ENCODE measurements at regions not wholly inside any gene's neighbourhood (a gene's known extent, or its start where the extent isn't known, plus 50 kb on each side); places are given as distances from the start of the nearest gene placed in this dataset.

- H3K4me2 ChIP-seq (ENCODE audit: insufficient read depth in 1 of 2, low read depth in 2 of 2, low read length in 2 of 2) = peak overlapping the region; percentile 1 to 31; a peak in 2 of 4 replicates
- no peak overlapping the region for H4K91ac ChIP-seq (replicated peaks; ENCODE audit: insufficient read length, low read length)
- H3K27ac ChIP-seq (ENCODE audit: low read depth, low read length) = peak overlapping the region; percentile 76; the same call in 1 of the 2 replicates
- H2BK20ac ChIP-seq (ENCODE audit: low read length) = no peak overlapping the region
- H3K4ac ChIP-seq (replicated peaks; ENCODE audit: insufficient read length, low read depth, low read length) = no peak overlapping the region
- H3K9me3 ChIP-seq (ENCODE audit: insufficient read depth in 2 of 2, low read depth in 1 of 2, low read length in 1 of 2) = no peaks in the 10 kb centered on the region
- H3K9ac ChIP-seq (replicated peaks in 1 of 4; ENCODE audit: extremely low read depth in 1 of 4, low read depth in 3 of 4, low read length in 3 of 4) = no peak overlapping the region
- H2BK15ac ChIP-seq (ENCODE audit: low read length) = no peak overlapping the region
- peak; percentile 74 for FAIRE-seq
- no peak overlapping the region for H3K23ac ChIP-seq (ENCODE audit: insufficient read length)
- peak overlapping the region; percentile 35; the same call in 1 of the 2 replicates for H2BK12ac ChIP-seq (ENCODE audit: low read depth, low read length)
- H3K18ac ChIP-seq (ENCODE audit: extremely low read depth, low read length) = no peak overlapping the region; the same call in 1 of the 2 replicates
- ChIA-PET POLR2A (ENCODE audit: partially characterized antibody) (no interaction called here), CTCF (ENCODE audit: partially characterized antibody) (no interaction called here)
- no peaks in the 10 kb centered on the region for H4K20me1 ChIP-seq (replicated peaks in 1 of 2; ENCODE audit: control insufficient read depth in 1 of 2, insufficient read depth in 2 of 2, low read length in 2 of 2)
- H2BK120ac ChIP-seq (replicated peaks; ENCODE audit: low read depth, low read length) = peak overlapping the region; percentile 73
- peak overlapping the region; percentile 89 for H4K5ac ChIP-seq (ENCODE audit: insufficient read length, low read depth, low read length)
- H3K14ac ChIP-seq (ENCODE audit: insufficient read length) = no peak overlapping the region
- no peak overlapping the region for H2AFZ ChIP-seq (ENCODE audit: low read length)
- H3K4me1 ChIP-seq (replicated peaks in 1 of 4; ENCODE audit: control insufficient read depth in 3 of 4, insufficient read depth in 4 of 4, low read length in 3 of 4) = peaks cover 0 to 12% (median 7%) of the 10 kb centered on the region in 4 experiments; a peak in 5 of 7 replicates
- no peaks in the 10 kb centered on the region; a peak in 1 of 8 replicates for H3K36me3 ChIP-seq (ENCODE audit: control insufficient read depth in 2 of 4, insufficient read depth in 4 of 4, low read length in 3 of 4)
- H3K79me2 ChIP-seq (ENCODE audit: control insufficient read depth in 1 of 2, insufficient read depth in 2 of 2, low read length in 2 of 2) = no peaks in the 10 kb centered on the region
- no peak overlapping the region for H2BK5ac ChIP-seq (ENCODE audit: low read depth, low read length)
- H3K79me1 ChIP-seq (ENCODE audit: low read depth, low read length) = no peaks in the 10 kb centered on the region
- peak in 1 of 2 experiments; percentile 15 for DNase-seq (ENCODE audit: low read depth in 1 of 2, low spot score in 2 of 2)
- H3K23me2 ChIP-seq (ENCODE audit: low read depth, low read length) = no peaks in the 10 kb centered on the region
- H3K56ac ChIP-seq (replicated peaks; ENCODE audit: insufficient read length, low read depth, low read length) = no peak overlapping the region
- peak overlapping the region in 1 of 4 experiments; percentile 15; a peak in 1 of 8 replicates for H3K4me3 ChIP-seq (ENCODE audit: extremely low read depth in 1 of 4, insufficient read depth in 2 of 4, low read depth in 3 of 4, low read length in 4 of 4)
- no peaks in the 10 kb centered on the region for H3K27me3 ChIP-seq (replicated peaks in 1 of 4; ENCODE audit: control insufficient read depth in 3 of 4, extremely low read depth in 1 of 4, insufficient read depth in 3 of 4, low read length in 3 of 4)
- H2AK5ac ChIP-seq (ENCODE audit: low read depth, low read length) = no peak overlapping the region
- no peak overlapping the region for H4K8ac ChIP-seq (ENCODE audit: extremely low read depth, insufficient read depth, low read length)
- TF ChIP-seq CREB1 (IDR thresholded peaks at IDR 0.05) = no peak
- no peak for TF ChIP-seq GABPA (IDR thresholded peaks at IDR 0.05; ENCODE audit: borderline replicate concordance, insufficient read depth, low read length)
- no peak for TF ChIP-seq BCL11A (IDR thresholded peaks at IDR 0.05; ENCODE audit: low read depth in 2 of 2, low read length in 2 of 2)
- TF ChIP-seq RXRA (IDR thresholded peaks at IDR 0.05; ENCODE audit: insufficient read depth, low read depth, low read length) = no peak
- TF ChIP-seq MAFK (IDR thresholded peaks at IDR 0.05; ENCODE audit: low read depth, low read length) = no peak
- TF ChIP-seq, protein P1, sequence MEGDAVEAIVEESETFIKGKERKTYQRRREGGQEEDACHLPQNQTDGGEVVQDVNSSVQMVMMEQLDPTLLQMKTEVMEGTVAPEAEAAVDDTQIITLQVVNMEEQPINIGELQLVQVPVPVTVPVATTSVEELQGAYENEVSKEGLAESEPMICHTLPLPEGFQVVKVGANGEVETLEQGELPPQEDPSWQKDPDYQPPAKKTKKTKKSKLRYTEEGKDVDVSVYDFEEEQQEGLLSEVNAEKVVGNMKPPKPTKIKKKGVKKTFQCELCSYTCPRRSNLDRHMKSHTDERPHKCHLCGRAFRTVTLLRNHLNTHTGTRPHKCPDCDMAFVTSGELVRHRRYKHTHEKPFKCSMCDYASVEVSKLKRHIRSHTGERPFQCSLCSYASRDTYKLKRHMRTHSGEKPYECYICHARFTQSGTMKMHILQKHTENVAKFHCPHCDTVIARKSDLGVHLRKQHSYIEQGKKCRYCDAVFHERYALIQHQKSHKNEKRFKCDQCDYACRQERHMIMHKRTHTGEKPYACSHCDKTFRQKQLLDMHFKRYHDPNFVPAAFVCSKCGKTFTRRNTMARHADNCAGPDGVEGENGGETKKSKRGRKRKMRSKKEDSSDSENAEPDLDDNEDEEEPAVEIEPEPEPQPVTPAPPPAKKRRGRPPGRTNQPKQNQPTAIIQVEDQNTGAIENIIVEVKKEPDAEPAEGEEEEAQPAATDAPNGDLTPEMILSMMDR (IDR thresholded peaks at IDR 0.05; ENCODE audit: control extremely low read depth in 1 of 3, insufficient read depth in 1 of 3, low read depth in 1 of 3, low read length in 3 of 3) = no peak
- peak; percentile 76; the same call in 1 of the 2 replicates for TF ChIP-seq YY1 (IDR thresholded peaks at IDR 0.05; ENCODE audit: low read depth, low read length)
- TF ChIP-seq POLR2A (IDR thresholded peaks at IDR 0.05; ENCODE audit: control extremely low read depth in 1 of 2, low read depth in 2 of 2, low read length in 2 of 2) = peak in 1 of 2 experiments; percentile 45; a peak in 1 of 3 replicates
- TF ChIP-seq CHD1 (IDR thresholded peaks at IDR 0.05; ENCODE audit: low read depth, low read length) = no peak
- TF ChIP-seq BRCA1 (IDR thresholded peaks at IDR 0.05; ENCODE audit: low read depth, low read length) = no peak
- no peak for TF ChIP-seq TAF7 (optimal IDR thresholded peaks at IDR 0.05; ENCODE audit: borderline replicate concordance, low read depth, low read length)
- no peak for TF ChIP-seq FOSL1 (IDR thresholded peaks at IDR 0.05; ENCODE audit: insufficient read depth, low read depth, low read length)
- no peak for TF ChIP-seq EGR1 (IDR thresholded peaks at IDR 0.05; ENCODE audit: borderline replicate concordance, low read depth, low read length)
Measured at GRCh38 chr6:126181173-126181741, 158.7 kb upstream of the CENPW start.

Data from H1 (cell line).